Ascending aorta (tissue), 2 donors: ENCODE measurements at regions not wholly inside any gene's neighbourhood (a gene's known extent, or its start where the extent isn't known, plus 50 kb on each side); places are given as distances from the start of the nearest gene placed in this dataset.

ENCODE experiments used
- DNase-seq, 2 donors: peaks; one replicate each; pipeline ENCODE4 v3.0.0-alpha.2; 2019; ENCODE audit warnings: low spot score in 2 of 2
- H3K27ac ChIP-seq, 2 donors: fragments of 200-600 bp; sonication (generic); one replicate each; pipeline ENCODE4 v1.5.1; 2016 to 2017; ENCODE audit warnings: mild to moderate bottlenecking in 1 of 2
- H3K27me3 ChIP-seq: fragments of 200-600 bp; sonication (generic); one replicate; pipeline ENCODE4 v1.5.1; 2017
- H3K36me3 ChIP-seq, 2 donors: fragments of 200-600 bp; sonication (generic); one replicate each; pipeline ENCODE4 v1.5.1; 2016
- H3K4me1 ChIP-seq, 2 donors: fragments of 200-600 bp; sonication (generic); one replicate each; pipeline ENCODE4 v1.5.1; 2016 to 2017; ENCODE audit warnings: mild to moderate bottlenecking in 1 of 2
- H3K4me3 ChIP-seq, 2 donors: fragments of 200-600 bp; sonication (generic); one replicate each; pipeline ENCODE4 v1.5.1; 2016 to 2017; ENCODE audit warnings: mild to moderate bottlenecking in 1 of 2
- H3K9me3 ChIP-seq, 2 donors: fragments of 200-600 bp; sonication (generic); one replicate each; pipeline ENCODE4 v1.5.1; 2016
- CTCF ChIP-seq, 3 experiments: fragments of 200-600 bp in 2 of 3; fragments of 450-650 bp in 1 of 3; sonication (generic) in 2 of 3; IDR thresholded peaks; one replicate each; pipeline ENCODE4 v1.5.1; 2016 to 2019; ENCODE audit warnings: antibody characterized with exemption in 3 of 3, mild to moderate bottlenecking in 1 of 3, moderate library complexity in 1 of 3
- intact Hi-C: fragments of 100-400 bp; cut with DNase I; formaldehyde crosslinking; loops from one replicate; pipeline ENCODE4 v1.15.1; 2023

- intact Hi-C loops = no loop called here
- TF ChIP-seq CTCF (IDR thresholded peaks at IDR 0.05) = no peak
- Histone ChIP-seq H3K9me3 (peaks cover 4 to 11% of the 10 kb centered on the region in 2 donors), H3K27ac (no peak overlapping the region), H3K4me3 (no peak overlapping the region), H3K36me3 (no peaks in the 10 kb centered on the region), H3K27me3 (no peaks in the 10 kb centered on the region), H3K4me1 (no peaks in the 10 kb centered on the region)
- no peak for DNase-seq
Measured at GRCh38 chr1:177770096-177770495, 199.8 kb downstream of the SEC16B start.

GRCh38 chr1:177755851-177756560, 213.9 kb downstream of the SEC16B start:
- no peaks in the 10 kb centered on the region for H3K9me3 ChIP-seq
- no peaks in the 10 kb centered on the region for H3K36me3 ChIP-seq
- no peak for TF ChIP-seq CTCF (IDR thresholded peaks at IDR 0.05)
- H3K4me3 ChIP-seq = no peak overlapping the region
- intact Hi-C loops = no loop called here
- no peaks in the 10 kb centered on the region for H3K27me3 ChIP-seq
- no peaks in the 10 kb centered on the region for H3K4me1 ChIP-seq
- no peak overlapping the region for H3K27ac ChIP-seq
- no peak for DNase-seq

- no peaks in the 10 kb centered on the region for H3K4me1 ChIP-seq
- intact Hi-C loops = no loop called here
- H3K27me3 ChIP-seq = no peaks in the 10 kb centered on the region
- no peak overlapping the region for H3K4me3 ChIP-seq
- no peak for DNase-seq
- TF ChIP-seq CTCF (IDR thresholded peaks at IDR 0.05) = no peak
- H3K27ac ChIP-seq = no peak overlapping the region
- H3K36me3 ChIP-seq = no peaks in the 10 kb centered on the region
- H3K9me3 ChIP-seq = no peaks in the 10 kb centered on the region
Measured at GRCh38 chr1:177754603-177755002, 215.3 kb downstream of the SEC16B start.

GRCh38 chr1:177753655-177754054, 216.2 kb downstream of the SEC16B start:
- H3K9me3 ChIP-seq = no peaks in the 10 kb centered on the region
- no peaks in the 10 kb centered on the region for H3K36me3 ChIP-seq
- no peak for DNase-seq
- no peaks in the 10 kb centered on the region for H3K27me3 ChIP-seq
- H3K27ac ChIP-seq = no peak overlapping the region
- no peak overlapping the region for H3K4me3 ChIP-seq
- no peak for TF ChIP-seq CTCF (IDR thresholded peaks at IDR 0.05)
- no peaks in the 10 kb centered on the region for H3K4me1 ChIP-seq
- intact Hi-C loops = no loop called here

- H3K9me3 ChIP-seq = no peaks in the 10 kb centered on the region
- intact Hi-C loops = no loop called here
- no peaks in the 10 kb centered on the region for H3K36me3 ChIP-seq
- no peak overlapping the region for H3K27ac ChIP-seq
- H3K27me3 ChIP-seq = no peaks in the 10 kb centered on the region
- no peak for DNase-seq
- H3K4me1 ChIP-seq = no peaks in the 10 kb centered on the region
- no peak overlapping the region for H3K4me3 ChIP-seq
- TF ChIP-seq CTCF (IDR thresholded peaks at IDR 0.05) = no peak
Measured at GRCh38 chr1:177748080-177748801, 221.6 kb downstream of the SEC16B start.
